ENCODE measurements at regions not wholly inside any gene's neighbourhood (a gene's known extent, or its start where the extent isn't known, plus 50 kb on each side); places are given as distances from the start of the nearest gene placed in this dataset.

GRCh38 chr7:46007990-46008643 lies 87.0 kb upstream of the IGFBP3 start:
- Mint-ChIP-seq H3K9me3 (no peaks in the 10 kb centered on the region), H3K4me3 (no peak overlapping the region), H3K27me3 (no peaks in the 10 kb centered on the region), H3K4me1 (ENCODE audit: unreplicated experiment) (peaks cover 3% of the 10 kb centered on the region), H3K27ac (no peak overlapping the region), H3K36me3 (no peaks in the 10 kb centered on the region)
- no peak for TF ChIP-seq CTCF (conservative IDR thresholded peaks at IDR 0.05)
- no peak for DNase-seq (ENCODE audit: extremely low spot score, unreplicated experiment)

GRCh38 chr7:46007194-46007593 lies 86.1 kb upstream of the IGFBP3 start:
- H3K27ac Mint-ChIP-seq = no peak overlapping the region
- H3K27me3 Mint-ChIP-seq = no peaks in the 10 kb centered on the region
- H3K9me3 Mint-ChIP-seq = no peaks in the 10 kb centered on the region
- DNase-seq (ENCODE audit: extremely low spot score, unreplicated experiment) = no peak
- H3K4me1 Mint-ChIP-seq (ENCODE audit: unreplicated experiment) = peaks cover 3% of the 10 kb centered on the region
- no peak for TF ChIP-seq CTCF (conservative IDR thresholded peaks at IDR 0.05)
- no peak overlapping the region for H3K4me3 Mint-ChIP-seq
- H3K36me3 Mint-ChIP-seq = no peaks in the 10 kb centered on the region

GRCh38 chr7:46006723-46007122 lies 85.7 kb upstream of the IGFBP3 start:
- Mint-ChIP-seq H3K27me3 (no peaks in the 10 kb centered on the region), H3K4me1 (ENCODE audit: unreplicated experiment) (peaks cover 3% of the 10 kb centered on the region), H3K36me3 (no peaks in the 10 kb centered on the region), H3K4me3 (no peak overlapping the region), H3K9me3 (no peaks in the 10 kb centered on the region), H3K27ac (no peak overlapping the region)
- DNase-seq (ENCODE audit: extremely low spot score, unreplicated experiment) = no peak
- TF ChIP-seq CTCF (conservative IDR thresholded peaks at IDR 0.05) = no peak

- Mint-ChIP-seq H3K4me1 (ENCODE audit: unreplicated experiment) (peaks cover 3% of the 10 kb centered on the region), H3K36me3 (no peaks in the 10 kb centered on the region), H3K9me3 (no peaks in the 10 kb centered on the region), H3K27me3 (no peaks in the 10 kb centered on the region), H3K4me3 (no peak overlapping the region), H3K27ac (no peak overlapping the region)
- no peak for DNase-seq (ENCODE audit: extremely low spot score, unreplicated experiment)
- TF ChIP-seq CTCF (conservative IDR thresholded peaks at IDR 0.05) = no peak
Measured at GRCh38 chr7:46006212-46006611, 85.1 kb upstream of the IGFBP3 start.

GRCh38 chr7:46004965-46005364 lies 83.9 kb upstream of the IGFBP3 start:
- H3K4me1 Mint-ChIP-seq (ENCODE audit: unreplicated experiment) = peaks cover 3% of the 10 kb centered on the region
- no peak for TF ChIP-seq CTCF (conservative IDR thresholded peaks at IDR 0.05)
- no peak overlapping the region for H3K27ac Mint-ChIP-seq
- no peak overlapping the region for H3K4me3 Mint-ChIP-seq
- H3K36me3 Mint-ChIP-seq = no peaks in the 10 kb centered on the region
- H3K27me3 Mint-ChIP-seq = no peaks in the 10 kb centered on the region
- H3K9me3 Mint-ChIP-seq = no peaks in the 10 kb centered on the region
- no peak for DNase-seq (ENCODE audit: extremely low spot score, unreplicated experiment)
